Right hindlimb (tissue), 1 donor: ENCODE measurements at regions not wholly inside any gene's neighbourhood (a gene's known extent, or its start where the extent isn't known, plus 50 kb on each side); places are given as distances from the start of the nearest gene placed in this dataset.

ENCODE experiments used
- DNase-seq: peaks from one replicate; pipeline ENCODE4 v3.0.0-alpha.2; 2018

DNA sequence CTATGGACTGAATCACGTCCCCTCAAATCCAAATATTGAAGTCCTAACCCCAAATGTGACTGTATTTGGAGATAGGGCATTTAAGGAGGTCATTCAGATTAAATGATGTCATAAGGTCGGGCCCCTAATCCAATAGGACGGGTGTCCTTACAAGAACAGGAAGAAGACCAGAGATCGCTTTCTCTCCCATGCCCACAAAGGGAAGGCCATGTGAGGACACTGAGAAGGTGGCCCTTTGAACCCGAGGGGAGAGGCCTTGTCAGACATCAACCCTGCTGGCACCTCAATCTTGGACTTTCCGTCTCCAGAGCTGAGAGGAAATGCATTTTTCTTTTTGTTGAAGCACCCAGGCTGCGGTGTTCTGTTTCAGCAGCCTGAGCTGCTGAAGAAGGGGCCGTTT, 72.3 kb upstream of the KLF6 start:
- no peak for DNase-seq

DNA sequence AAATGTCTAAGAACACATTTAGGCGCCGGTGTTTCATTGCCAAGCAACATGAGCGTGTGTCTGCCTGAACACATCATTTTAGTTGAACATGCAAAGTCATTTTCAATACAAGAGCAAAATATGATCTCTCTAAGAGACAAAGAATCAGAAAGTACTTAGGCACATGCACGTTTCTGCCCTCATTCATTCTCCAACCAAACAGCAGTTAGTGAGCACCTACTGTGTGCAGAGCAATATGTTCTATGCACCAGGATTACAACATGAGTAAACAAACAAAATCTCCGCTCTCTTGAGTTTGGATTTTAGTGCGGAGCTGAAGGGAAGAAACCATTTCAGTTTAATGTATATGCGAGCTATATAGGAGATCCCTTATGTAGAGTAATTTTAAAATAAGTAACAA, 71.6 kb upstream of the KLF6 start:
- DNase-seq, result no peak

DNA sequence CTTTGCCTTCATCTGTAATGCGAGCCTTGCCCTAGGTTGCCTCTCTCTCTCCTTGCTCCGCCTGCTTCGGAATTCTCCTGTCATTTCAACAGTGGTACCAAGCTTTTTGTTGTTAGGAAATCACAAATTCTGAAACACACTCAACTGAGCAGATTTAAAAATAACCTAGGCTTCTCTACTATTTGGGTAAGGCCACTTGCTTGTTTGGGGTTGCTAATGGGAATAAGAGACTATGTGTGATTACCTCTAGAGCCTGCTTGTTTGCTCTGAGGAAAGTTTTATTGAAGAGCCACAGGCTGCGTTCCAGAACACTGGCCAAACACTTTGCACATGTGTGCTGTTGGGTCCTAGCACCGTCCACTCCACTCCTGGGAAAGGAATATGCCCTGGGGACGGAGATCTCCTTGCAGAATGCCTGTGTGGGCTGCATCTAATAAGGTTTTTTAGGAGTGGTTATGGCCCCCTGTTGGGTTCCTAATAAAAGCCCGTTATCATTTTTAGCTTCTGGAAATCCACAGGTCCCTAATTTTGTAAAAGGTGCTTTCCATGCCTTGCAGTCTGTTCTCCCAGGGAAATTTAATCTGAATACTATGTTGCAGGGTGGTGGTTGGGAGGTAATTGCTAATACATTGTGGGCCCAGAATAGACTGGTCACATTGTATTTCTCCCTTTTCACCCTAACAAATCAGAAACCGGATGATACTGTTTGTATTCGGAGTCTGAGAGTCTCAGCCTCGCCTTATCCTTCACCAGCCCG, 68.7 kb upstream of the KLF6 start:
- DNase-seq, result no peak

- no peak for DNase-seq
Observed at GRCh38 chr10:3853016-3853415, 68.0 kb upstream of the KLF6 start.

DNA sequence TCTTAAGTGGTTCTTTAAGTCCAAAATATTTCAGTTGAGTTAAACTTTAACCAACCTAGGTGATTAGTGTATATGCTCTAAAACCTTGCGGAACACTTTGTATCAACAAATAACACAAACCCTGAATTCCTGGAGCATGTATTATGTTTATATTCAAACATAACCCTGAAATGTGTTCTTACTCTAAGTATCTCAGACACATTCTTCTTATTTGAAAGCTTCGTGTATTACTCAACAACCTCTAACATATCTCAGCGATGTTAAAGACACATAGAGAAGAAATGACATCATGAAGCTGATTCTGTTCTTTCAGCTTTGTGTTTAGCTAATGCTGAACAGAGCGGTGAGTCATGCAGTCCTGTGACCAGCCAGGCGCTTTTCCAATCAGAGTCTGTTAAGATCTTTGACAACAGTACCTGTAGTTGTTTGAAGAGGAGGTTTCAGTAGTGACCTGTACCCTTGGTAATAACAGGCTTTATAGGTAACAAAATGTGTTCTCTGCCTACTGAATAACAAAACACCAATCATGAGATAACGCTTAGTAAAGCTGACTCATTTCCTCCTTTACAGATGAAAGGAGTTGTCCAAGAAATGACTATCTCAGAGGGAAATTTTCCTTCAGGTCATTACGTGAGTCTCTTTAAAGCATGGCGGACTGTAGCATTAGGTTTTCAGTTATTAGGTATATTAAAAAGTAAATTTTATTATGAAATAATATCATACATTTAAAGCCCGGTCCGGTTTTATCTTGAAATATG, 67.3 kb upstream of the KLF6 start:
- peak; percentile 35 for DNase-seq

DNA sequence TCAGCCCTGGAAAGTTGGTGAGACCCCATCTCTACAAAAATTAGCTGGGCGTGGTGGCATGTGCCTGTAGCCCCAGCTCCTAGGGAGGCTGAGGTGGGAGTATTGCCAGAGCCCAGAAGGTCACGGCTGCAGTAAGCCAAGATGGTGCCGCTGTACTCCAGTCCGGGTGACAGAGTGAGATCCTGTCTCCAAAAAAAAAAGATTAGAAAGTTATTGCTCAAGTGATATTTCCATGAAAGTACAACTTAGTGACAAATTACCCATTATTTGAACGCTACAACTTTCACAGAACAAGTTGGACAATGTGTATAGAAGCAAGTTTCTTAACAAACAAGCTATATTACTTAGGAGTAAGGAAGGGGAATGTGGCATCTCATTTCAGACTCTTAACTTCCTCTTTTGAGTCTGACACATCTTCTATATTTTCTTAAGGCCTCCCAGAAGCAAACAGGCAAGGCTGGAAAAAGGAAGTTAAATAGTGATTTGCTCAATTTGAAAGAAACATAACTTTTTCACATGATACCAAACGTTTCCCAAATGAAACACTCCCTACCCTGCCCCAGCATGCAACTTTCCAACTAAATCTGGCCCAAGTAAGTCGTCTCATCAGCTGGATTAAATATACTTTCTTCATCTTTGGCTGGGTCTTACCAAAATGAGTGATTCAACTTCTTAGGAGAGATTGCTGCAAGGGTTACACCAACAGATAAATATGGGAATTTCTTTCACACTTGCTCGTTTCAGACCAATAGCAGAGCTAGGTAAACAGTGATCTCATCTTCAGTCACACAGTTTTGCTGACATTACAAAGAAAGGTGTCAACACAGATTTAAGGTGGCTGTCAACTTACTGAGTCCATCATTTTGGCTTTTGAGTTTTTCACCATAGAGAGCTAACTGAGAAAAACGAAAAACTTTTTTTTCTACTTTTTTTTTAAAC, 66.3 kb upstream of the KLF6 start:
- peak; percentile 20 for DNase-seq

- no peak for DNase-seq
Observed at GRCh38 chr10:3848775-3849635, 64.0 kb upstream of the KLF6 start.

DNA sequence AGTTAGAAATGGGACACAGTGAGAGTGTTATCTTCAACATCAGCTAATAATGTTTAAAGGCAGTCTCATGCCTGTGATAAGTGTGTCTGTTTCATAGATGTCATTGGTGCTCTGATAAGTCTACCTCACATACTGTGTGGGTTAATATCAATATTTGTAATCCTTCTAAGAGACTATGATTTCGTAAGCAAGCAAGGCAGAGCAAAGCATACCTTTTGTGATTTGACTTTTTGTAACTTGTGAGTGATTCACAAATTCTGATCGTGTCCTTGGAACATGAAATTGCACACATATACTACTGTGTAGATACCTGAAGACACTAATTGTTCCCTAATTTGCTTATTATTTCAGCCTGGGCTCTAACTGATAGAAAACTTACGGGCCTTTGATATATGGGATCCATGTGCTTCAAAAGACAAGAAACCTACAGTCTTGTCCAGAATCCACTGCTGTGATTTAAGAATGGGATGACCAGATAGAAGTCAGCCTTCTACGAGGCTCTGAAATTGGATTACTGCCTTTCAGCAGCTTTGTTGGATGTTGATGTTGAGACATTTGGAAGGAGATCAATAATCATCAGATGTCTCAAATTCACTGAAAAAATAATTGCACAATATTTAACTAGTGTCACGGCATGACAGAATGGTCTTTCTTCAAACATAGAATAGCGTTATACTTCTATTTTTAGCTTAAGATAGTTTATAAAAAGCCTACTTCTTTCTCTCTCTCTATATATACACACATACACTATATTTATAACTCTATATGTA, 63.2 kb upstream of the KLF6 start:
- no peak for DNase-seq

DNA sequence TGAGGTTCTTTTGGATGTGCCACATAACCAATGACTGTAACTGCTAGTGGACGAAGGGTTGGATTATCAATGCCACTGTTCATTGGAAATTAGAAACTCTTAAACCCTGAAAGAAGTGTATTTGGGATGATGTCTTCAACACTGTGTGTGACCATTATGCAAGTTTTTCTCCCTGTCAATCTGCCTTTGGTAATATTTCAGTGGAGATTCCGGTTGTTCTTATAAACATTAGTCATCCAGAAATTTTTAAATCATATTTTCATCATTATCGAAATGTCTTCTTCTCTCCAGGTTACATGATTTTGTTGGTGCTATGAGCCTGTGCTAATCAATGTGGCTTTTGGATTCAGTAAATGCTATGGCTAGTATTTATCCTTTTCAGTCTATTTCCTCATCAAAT, 61.7 kb upstream of the KLF6 start:
- no peak for DNase-seq

- no peak for DNase-seq
Observed at GRCh38 chr10:3844491-3845025, 59.5 kb upstream of the KLF6 start.

- DNase-seq, result no peak
Observed at GRCh38 chr10:3838460-3839437, 53.7 kb upstream of the KLF6 start.

DNA sequence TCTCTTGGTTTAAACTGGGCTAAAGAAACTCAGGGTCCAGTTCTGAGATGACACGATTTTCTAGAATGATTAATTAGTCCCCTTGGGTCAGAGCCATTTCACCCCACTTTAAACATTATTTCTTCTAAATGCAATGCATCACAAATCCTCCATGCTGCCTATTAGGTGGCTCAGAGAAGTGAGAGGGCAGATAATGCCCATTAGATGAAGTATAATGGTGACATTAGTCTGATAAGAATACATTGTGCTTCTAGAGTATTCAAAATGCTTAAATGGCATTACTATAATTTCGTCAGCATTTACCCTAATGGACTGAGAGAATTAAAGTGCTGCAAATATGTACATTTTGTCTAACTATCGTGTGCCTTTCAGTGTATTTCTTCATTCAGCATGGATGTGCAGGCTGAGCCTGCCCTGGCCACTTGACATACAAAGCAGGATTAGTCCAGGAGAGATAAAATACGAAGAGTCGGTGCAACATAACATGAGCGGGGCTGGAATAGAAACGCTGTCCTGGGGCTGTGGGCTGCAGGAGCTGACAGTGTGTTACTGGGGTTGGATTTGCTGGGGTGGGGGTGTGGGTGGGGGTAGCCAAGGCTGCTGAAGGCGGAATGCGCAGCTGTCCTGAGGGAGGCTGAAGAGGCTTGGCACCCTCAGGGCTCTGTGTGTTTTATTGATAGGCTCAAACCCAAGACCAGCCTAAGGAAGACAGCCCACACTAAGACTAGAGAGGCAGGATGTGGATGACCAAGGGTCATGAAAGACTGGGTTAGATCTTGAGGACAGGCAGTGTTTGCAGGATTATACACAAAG, 52.8 kb upstream of the KLF6 start:
- no peak for DNase-seq

GRCh38 chr10:3836222-3836820, 51.3 kb upstream of the KLF6 start:
- no peak for DNase-seq

- no peak for DNase-seq
Observed at GRCh38 chr10:3835770-3836169, 50.8 kb upstream of the KLF6 start.

DNA sequence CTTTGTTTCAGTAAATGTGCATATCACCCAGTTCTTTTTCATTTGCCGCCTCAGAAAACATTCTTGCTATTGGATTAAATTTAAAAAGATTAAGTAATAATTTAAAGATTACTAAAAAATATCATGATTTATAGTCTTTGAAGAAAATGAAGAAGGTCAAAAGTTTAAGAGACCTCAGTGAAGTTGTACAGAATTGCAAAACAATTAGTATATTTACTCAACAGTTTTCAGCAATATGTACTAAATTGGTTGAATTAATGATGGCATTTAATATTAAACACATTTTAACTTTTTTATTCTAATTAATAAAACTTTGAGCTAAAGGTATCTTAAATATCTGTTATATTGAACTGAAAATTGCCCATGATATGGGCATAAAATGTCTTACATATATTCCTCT, 49.9 kb upstream of the KLF6 start:
- no peak for DNase-seq
